Duodenal mucosa (tissue), 2 donors: ENCODE measurements at regions not wholly inside any gene's neighbourhood (a gene's known extent, or its start where the extent isn't known, plus 50 kb on each side); places are given as distances from the start of the nearest gene placed in this dataset.

Experiments
- H3K27ac ChIP-seq: one replicate; pipeline ENCODE4 v1.7.0; 2013; ENCODE audit warnings: low read depth, low read length
- H3K27me3 ChIP-seq, 2 donors: one replicate each; pipeline ENCODE4 v1.7.0; 2013; ENCODE audit warnings: low read length in 2 of 2, control low read depth in 1 of 2; ENCODE audit not compliant: insufficient read depth in 2 of 2, control insufficient read depth in 1 of 2
- H3K36me3 ChIP-seq, 2 donors: one replicate each; pipeline ENCODE4 v1.7.0; 2013; ENCODE audit warnings: low read length in 2 of 2, control low read depth in 1 of 2; ENCODE audit not compliant: insufficient read depth in 2 of 2, control insufficient read depth in 1 of 2
- H3K4me1 ChIP-seq, 2 donors: one replicate each; pipeline ENCODE4 v1.7.0; 2013; ENCODE audit warnings: low read length in 2 of 2, control low read depth in 1 of 2; ENCODE audit not compliant: insufficient read depth in 2 of 2, control insufficient read depth in 1 of 2
- H3K4me3 ChIP-seq, 2 donors: one replicate each; pipeline ENCODE4 v1.7.0; 2013; ENCODE audit warnings: low read length in 2 of 2, low read depth in 1 of 2
- H3K9ac ChIP-seq, 2 donors: one replicate each; pipeline ENCODE4 v1.7.0; 2013; ENCODE audit warnings: low read length in 2 of 2, low read depth in 1 of 2
- H3K9me3 ChIP-seq, 2 donors: one replicate each; pipeline ENCODE4 v1.7.0; 2013; ENCODE audit warnings: low read length in 2 of 2, control low read depth in 1 of 2; ENCODE audit not compliant: control insufficient read depth in 1 of 2

- Histone ChIP-seq H3K27me3 (no peaks in the 10 kb centered on the region), H3K9ac (no peak overlapping the region), H3K27ac (no peak overlapping the region), H3K36me3 (no peaks in the 10 kb centered on the region), H3K4me3 (no peak overlapping the region), H3K9me3 (no peaks in the 10 kb centered on the region), H3K4me1 (no peaks in the 10 kb centered on the region)
Measured at GRCh38 chr2:128813352-128814034, 494.8 kb upstream of the HS6ST1 start.

GRCh38 chr2:128815248-128815647 lies 496.6 kb upstream of the HS6ST1 start:
- Histone ChIP-seq H3K36me3 (no peaks in the 10 kb centered on the region), H3K4me1 (no peaks in the 10 kb centered on the region), H3K9ac (no peak overlapping the region), H3K4me3 (no peak overlapping the region), H3K9me3 (no peaks in the 10 kb centered on the region), H3K27me3 (no peaks in the 10 kb centered on the region), H3K27ac (no peak overlapping the region)

GRCh38 chr2:128817171-128817570 lies 498.5 kb upstream of the HS6ST1 start:
- Histone ChIP-seq H3K4me3 (no peak overlapping the region), H3K27me3 (no peaks in the 10 kb centered on the region), H3K36me3 (no peaks in the 10 kb centered on the region), H3K4me1 (no peaks in the 10 kb centered on the region), H3K27ac (no peak overlapping the region), H3K9ac (no peak overlapping the region), H3K9me3 (no peaks in the 10 kb centered on the region)

- Histone ChIP-seq H3K36me3 (no peaks in the 10 kb centered on the region), H3K4me3 (no peak overlapping the region), H3K9me3 (no peaks in the 10 kb centered on the region), H3K27me3 (no peaks in the 10 kb centered on the region), H3K4me1 (no peaks in the 10 kb centered on the region), H3K27ac (no peak overlapping the region), H3K9ac (no peak overlapping the region)
Measured at GRCh38 chr2:128817813-128818212, 499.1 kb upstream of the HS6ST1 start.

- no peaks in the 10 kb centered on the region for H3K36me3 ChIP-seq
Measured at GRCh38 chr2:128818248-128818647, 499.6 kb upstream of the HS6ST1 start.

GRCh38 chr2:128818704-128819491 lies 500.2 kb upstream of the HS6ST1 start:
- no peak overlapping the region for H3K9ac ChIP-seq
- no peaks in the 10 kb centered on the region for H3K27me3 ChIP-seq
- no peaks in the 10 kb centered on the region for H3K9me3 ChIP-seq
- no peak overlapping the region for H3K4me3 ChIP-seq
- no peaks in the 10 kb centered on the region for H3K4me1 ChIP-seq
- H3K36me3 ChIP-seq = no peaks in the 10 kb centered on the region
- H3K27ac ChIP-seq = no peak overlapping the region

More at GRCh38 chr2:128818248-128818647, 499.6 kb upstream of the HS6ST1 start:
- Histone ChIP-seq H3K4me1 (no peaks in the 10 kb centered on the region), H3K9me3 (no peaks in the 10 kb centered on the region), H3K27ac (no peak overlapping the region), H3K4me3 (no peak overlapping the region), H3K27me3 (no peaks in the 10 kb centered on the region), H3K9ac (no peak overlapping the region)

- no peak overlapping the region for H3K27ac ChIP-seq
- H3K27me3 ChIP-seq = no peaks in the 10 kb centered on the region
- H3K36me3 ChIP-seq = no peaks in the 10 kb centered on the region
- no peak overlapping the region for H3K4me3 ChIP-seq
- no peaks in the 10 kb centered on the region for H3K9me3 ChIP-seq
- H3K9ac ChIP-seq = no peak overlapping the region
- H3K4me1 ChIP-seq = no peaks in the 10 kb centered on the region
Measured at GRCh38 chr2:128820452-128820851, 501.8 kb upstream of the HS6ST1 start.

GRCh38 chr2:128821010-128821409 lies 502.3 kb upstream of the HS6ST1 start:
- Histone ChIP-seq H3K9me3 (no peaks in the 10 kb centered on the region), H3K4me1 (no peaks in the 10 kb centered on the region), H3K27me3 (no peaks in the 10 kb centered on the region), H3K4me3 (no peak overlapping the region), H3K9ac (no peak overlapping the region), H3K36me3 (no peaks in the 10 kb centered on the region), H3K27ac (no peak overlapping the region)

GRCh38 chr2:128832946-128833663 lies 514.4 kb upstream of the HS6ST1 start:
- H3K27ac ChIP-seq = no peak overlapping the region
- H3K4me3 ChIP-seq = no peak overlapping the region
- H3K4me1 ChIP-seq = peaks cover 0 to 2% of the 10 kb centered on the region in 2 donors
- H3K9me3 ChIP-seq = no peaks in the 10 kb centered on the region
- no peak overlapping the region for H3K9ac ChIP-seq
- no peaks in the 10 kb centered on the region for H3K27me3 ChIP-seq
- no peaks in the 10 kb centered on the region for H3K36me3 ChIP-seq

GRCh38 chr2:128833664-128834027 lies 515.0 kb upstream of the HS6ST1 start:
- no peak overlapping the region for H3K27ac ChIP-seq

More at GRCh38 chr2:128833664-128834027, 515.0 kb upstream of the HS6ST1 start:
- peaks cover 0 to 2% of the 10 kb centered on the region in 2 donors for H3K4me1 ChIP-seq
- H3K9ac ChIP-seq = no peak overlapping the region
- no peaks in the 10 kb centered on the region for H3K9me3 ChIP-seq
- no peak overlapping the region for H3K4me3 ChIP-seq
- H3K36me3 ChIP-seq = no peaks in the 10 kb centered on the region
- no peaks in the 10 kb centered on the region for H3K27me3 ChIP-seq
